ENCODE measurements at regions not wholly inside any gene's neighbourhood (a gene's known extent, or its start where the extent isn't known, plus 50 kb on each side); places are given as distances from the start of the nearest gene placed in this dataset.

DNA sequence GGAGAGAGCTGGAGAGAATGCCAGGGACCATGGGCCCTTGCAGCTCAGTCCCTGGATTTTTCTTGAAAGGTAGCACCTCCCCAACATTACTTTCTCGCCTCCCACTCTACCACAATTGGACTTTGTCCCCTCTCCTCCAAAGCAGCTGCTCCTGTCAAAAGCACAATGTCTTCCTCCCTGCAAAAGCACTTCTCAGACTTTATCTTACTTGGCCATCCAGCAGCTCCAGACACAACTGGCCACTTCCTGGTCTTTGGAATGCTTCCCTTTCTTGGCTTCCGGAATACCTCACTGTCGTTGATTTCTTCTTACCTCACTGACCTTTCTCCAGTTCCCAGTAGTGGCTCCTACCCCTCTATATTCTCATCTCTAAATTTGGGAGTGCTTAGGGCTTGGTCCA lies 134.6 kb upstream of the PROK2 start:
- no peak for DNase-seq

DNA sequence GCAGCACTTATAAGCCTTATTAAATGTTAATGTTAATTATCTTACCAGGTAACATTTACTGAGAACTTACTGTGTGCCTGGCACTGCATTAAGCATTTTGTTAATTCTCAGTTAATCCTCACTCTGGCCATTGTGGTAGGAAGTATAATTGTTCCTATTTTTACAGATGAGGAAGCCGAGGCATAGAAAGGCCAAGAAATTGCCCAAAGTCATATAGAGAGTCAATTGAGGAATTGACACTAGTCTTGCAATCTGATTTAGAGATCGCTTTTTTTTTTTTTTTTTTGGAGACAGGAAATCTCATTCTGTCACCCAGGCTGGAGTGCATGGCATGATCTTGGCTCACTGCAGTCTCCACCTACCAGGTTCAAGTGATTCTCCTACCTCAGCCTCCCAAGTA lies 132.6 kb upstream of the PROK2 start:
- no peak for DNase-seq

DNA sequence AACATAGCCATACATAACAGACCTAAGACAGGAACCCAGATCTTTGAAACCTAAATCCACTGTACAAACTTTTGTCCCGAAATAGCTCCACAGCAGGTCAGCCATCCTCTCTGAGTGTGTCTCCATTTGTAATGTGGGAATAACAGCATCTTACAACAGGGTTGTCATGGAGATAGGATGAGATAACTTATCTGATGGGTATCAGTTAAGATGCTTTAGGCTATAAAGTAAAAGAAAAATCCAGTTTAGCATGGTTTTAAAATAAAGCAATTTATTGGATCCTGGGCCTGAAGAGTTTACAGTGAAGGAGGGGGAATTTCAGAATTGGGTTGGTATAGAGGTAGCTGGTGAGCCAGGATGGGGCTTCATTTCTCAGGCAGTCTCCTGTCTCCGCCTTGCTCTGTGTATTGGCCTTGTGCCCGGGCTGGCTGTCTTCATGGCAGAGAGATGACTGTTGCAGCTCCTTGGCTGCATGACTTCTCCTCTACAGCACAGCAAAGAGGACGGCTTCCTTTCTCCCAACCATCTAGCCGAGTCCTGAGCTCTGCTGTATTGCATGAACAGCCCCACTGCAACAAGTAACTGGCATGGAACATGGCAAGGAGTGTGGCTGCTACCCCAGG lies 131.9 kb upstream of the PROK2 start:
- DNase-seq: no peak

DNA sequence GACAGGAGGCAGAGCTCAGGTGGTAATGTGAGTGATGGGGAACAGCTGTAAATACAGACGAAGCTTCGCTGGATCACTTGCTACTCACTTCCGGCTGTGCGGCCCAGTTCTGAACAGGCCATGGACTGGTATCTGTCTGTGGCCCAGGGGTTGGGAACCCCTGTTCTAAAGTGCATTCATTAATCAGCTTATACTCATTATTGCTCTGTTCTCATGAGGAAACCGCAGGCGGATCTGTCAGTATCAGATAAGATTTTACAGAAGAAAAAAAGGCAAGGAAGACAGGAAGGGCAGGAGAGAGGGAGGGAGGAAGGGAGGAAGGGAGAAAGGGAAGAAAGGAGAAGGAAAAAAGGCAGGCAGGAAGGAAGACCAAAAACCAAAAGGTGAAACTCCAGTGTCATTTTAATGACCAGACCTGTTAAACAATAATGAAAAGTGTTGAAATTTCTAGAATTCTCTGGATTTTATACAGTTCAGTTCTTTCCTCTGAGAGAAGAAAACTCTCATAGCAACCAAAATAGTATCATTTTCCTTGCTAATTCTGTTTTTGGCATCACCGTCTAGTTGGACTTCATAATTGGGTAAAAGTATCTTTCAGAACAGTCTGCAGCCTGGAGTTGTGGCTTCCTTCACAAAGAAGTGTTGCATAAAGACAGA lies 128.0 kb upstream of the PROK2 start:
- no peak for DNase-seq

DNA sequence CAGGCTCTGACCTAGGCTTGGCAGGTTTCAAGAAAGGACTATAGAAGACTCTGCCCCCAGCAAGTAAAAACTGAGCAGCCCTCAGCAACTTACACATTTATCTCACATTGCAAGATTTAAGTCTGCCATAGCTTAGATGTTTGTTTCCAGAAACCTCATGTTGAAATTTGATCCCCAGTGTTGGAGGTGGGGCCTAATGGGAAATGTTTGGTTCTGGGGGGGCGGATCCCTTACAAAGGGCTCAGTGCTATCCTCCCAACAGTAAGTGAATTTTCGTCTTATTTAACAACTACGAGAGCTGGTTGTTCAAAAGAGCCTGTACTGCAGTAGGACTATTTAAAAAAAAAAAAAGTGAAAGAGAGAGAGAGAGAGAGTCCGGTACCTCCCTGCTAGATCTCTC lies 125.2 kb upstream of the PROK2 start:
- DNase-seq: no peak

DNA sequence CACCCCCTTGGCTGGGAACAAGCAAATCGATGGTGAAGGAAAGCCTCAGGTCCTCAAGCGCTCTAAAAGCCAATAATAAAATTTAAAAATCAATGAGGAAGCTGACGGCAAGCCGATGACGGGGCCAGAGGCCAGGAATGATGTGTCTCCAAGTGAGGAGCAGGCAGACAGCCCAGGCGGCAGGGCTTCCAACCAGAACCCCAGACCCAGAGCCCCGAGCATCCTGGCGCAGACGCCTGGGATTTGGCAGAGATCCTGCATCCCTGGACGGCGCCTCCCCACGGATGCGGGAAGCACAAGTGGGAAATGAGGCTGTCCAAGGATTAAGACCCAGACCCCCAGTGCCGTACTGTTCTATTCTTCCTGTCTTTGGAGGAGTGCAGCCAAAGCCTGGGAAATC lies 123.0 kb upstream of the PROK2 start:
- no peak for DNase-seq

DNA sequence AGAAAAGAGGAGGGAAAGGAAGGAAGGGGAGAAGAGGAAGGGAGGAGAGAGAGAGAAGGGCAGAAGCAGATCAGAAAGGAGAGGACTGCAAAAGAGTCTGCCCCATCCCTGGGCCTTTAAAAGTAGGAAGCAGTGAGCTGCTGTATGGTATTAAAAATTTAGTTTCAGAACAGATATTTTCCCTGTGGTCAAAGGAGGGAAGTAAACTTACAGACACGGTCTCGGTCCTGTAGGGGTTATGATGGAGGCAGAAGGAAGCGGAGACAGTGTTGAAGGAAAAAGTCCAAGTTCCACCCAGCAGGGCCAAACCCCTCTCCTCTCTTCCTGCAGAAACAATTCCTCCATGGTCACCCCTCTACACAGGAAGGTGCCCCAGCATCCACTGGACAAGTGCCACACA lies 122.0 kb upstream of the PROK2 start:
- no peak for DNase-seq

DNA sequence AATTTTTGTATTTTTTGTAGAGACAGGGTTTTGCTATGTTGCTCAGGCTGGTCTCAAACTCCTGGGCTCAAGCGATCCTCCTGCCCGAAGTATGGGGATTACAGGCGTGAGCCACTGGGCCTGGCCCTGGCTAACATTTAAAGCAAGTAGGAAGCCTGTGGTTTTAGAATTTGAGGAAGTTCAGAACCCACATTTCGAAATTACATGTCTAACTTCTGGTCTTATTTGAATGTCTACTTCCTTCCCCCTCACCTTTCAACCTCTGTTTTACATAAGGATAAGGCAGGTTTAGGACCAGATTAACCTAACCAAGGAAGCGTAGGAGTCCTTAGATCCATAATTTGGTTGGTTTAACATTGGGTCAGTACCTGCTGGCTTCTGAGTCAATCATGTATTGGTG lies 120.5 kb upstream of the PROK2 start:
- no peak for DNase-seq

DNA sequence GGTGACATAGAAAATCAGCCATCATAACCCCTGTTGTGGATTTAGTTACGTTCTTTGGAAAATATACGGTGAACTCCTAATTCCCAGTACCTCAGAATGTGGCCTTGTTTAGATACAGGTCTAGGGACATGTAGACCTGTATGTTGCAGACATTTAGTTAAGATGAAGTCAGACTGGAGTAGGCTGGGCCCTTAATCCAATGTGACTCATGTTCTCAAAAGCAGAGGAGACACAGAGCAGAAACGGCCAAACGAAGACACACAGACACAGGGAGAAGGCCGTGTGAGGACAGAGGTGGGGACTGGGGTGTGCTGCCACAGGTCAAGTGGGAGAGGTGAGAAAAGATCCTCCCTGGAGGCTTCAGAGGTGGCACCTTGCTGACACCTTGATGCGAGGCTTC lies 119.0 kb upstream of the PROK2 start:
- no peak for DNase-seq

DNA sequence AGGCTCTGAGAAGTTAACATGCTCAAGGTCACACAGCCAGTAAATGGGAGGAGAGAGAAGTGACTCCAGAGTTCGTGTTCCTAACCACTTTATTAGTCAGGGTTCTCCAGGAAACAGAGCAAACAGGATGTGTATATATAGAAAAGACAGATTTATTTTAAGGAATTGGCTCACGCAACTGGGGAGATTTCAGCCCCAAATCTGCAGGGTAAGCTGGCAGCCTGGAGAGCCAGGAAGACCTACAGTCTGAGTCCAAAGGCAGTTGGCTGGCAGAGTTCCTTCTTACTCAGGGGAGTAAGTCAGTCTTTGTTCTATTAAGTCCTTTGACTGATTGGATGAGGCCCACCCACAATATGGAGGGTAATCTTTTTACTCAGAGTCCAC lies 118.2 kb upstream of the PROK2 start:
- no peak for DNase-seq

DNA sequence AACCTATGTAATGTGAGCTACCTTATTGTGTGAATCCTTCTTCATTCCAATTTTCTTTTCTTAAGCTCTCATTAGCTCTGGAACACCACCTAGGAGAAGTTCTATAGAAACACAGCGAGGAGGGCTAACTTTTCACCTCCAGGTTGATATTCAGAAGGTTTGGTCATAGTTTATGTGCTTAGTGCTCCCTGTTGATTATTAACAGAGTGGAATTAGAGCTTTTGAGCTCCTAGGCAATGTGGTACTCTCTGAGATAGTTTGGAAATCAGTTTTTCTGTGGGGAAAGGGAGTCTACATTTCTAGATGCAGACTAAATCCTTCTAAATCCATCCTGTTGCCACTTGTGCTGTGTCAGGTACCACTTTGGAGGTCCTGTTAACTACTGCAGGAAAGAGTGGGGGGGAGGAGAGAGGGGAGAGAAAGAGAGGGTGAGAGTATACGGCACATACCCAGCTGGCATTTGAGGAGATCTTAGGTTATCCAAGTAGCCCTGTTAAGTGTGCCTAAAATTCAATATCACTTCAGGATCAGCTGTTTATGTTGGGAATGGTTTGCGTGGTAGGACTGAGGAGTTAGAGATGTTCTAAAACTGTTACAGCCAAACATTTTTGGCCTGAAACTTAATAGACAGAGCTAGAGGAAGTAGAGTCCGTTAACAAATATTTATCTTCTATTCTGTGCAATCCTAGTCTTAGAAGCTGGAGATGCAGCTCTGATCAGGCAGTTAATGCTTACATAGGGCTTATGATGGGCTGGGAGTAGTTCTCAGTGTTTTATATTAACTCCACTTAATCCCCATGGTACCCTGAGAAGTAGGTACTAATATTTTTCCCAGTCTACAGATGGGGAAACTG lies 117.5 kb upstream of the PROK2 start:
- DNase-seq: no peak

DNA sequence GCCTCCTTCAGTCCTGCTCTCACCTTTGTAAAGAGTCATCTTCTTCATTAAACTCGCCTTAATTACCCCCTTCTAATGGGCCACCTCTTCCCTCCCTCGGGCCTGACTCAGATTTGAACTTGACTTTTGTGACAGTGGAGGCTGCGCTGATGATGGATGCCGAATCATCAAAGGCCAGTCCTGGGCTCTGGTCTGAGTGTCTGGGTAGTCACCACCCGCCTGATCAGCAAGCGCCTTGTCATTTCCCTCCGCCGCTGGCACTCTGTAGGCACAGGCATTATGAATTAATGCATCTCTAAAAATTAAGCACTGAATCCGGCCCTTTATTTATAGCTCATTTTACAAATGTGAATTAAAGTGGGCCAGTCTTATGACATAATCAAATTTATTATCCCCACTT lies 116.7 kb upstream of the PROK2 start:
- no peak for DNase-seq

DNA sequence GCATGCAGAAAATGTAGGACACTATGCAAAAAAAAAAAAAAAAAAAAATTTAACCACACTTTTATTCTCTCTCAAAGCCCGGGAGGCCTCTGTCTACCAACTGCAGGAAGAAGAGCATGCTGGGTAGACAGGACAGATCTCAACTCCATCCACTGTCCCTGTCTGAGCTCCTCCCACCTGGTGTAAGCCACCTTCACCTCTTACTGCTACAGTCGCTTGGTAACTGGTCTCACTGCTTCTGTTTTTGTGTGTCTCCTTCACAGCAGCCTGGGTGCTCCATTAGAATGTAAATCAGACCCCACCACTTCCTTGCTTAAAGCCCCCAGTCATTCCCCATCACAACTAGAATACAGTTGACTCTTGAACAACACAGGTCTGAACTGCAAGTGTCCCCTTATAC lies 115.1 kb upstream of the PROK2 start:
- DNase-seq: no peak

DNA sequence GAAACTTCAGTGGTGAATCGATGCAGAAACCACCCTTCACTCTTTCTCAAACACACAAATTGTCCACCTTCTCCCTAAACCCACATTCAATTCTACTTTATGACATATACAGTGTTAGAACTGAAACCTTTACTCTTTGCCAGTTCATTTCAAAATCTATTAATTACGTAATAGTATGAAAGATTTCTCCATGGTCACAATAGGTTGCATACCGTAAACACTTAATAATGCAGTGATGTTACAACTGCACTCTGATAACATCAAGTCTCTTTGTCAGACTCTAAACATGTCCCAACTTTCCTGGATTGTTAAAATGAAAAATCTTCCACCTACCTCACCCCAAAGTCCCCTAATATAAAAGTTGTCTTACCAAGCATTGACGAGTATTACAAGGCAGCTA lies 111.8 kb upstream of the PROK2 start:
- no peak for DNase-seq

DNA sequence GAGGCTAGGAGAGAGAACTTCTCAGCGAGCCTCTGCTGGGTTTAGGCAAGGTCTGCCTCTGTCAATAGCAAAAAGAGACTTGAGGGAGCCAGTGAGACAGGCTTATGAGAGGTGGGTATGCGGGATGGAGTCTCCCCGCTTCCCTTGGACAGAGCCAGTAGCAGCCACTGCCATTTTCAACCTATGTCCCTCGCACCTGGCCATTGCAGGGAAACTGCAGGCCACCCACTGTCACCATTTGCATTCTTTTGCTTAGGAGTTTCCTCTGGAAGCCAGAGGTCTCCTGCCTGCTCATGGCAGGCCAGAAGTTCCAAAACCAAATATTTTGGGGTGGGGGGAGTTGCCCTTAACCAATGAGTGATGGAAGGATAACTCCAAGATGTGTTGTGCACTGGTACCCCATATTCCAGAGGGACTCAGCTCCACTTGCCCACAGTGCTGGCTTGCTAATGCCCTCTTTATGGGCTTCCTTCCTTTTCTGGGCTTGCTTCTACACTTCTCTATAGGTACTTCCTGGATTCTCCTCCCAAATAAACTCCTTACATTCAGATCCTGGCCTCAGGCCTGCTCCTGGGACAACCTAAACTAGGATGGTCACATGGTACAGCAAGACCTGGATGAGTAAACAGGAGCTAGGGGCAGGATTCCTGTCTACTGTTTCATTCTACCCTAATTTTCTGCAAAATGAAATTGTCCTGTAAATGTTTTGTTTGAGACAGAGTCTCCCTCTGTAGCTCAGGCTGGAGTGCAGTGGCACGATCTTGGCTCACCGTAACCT lies 108.9 kb upstream of the PROK2 start:
- DNase-seq: no peak

DNA sequence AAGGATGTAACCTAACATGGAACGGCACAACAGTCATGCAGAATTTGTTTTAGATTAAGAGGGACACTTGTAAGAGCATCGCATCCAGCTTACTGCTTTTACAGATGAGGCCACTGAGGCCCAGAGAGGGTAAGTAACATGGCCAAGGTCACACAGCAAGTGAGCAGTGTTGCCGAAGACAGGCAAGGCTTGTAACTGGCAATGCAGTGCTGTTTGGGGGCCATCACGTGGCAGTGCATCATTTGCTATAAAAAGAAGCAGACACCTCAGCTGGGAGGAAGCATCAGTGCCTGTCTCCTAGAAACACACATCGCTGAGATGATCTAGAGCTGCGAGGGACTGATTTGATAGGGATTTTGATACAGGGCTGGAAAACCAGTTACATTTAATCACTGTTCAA lies 108.2 kb upstream of the PROK2 start:
- no peak for DNase-seq

DNA sequence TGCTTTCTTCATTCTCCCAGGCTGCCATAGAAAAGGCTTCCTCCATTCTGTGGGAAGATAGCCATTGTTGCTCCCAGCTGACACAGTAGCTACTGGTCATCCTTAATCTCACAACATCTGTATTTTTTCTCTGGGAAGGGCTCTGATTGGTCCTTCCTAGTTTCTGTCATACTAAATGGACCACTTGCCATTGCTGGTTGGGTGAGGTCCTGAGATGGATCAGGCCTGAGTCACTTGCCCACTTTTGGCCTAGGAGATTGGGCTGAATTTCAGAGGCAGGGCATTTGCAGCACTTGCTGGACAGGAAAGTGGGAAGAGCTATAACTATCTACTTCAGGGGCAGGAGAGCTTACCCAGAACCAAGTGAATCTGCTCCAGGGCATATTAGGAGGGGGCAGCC lies 106.5 kb upstream of the PROK2 start:
- no peak for DNase-seq

DNA sequence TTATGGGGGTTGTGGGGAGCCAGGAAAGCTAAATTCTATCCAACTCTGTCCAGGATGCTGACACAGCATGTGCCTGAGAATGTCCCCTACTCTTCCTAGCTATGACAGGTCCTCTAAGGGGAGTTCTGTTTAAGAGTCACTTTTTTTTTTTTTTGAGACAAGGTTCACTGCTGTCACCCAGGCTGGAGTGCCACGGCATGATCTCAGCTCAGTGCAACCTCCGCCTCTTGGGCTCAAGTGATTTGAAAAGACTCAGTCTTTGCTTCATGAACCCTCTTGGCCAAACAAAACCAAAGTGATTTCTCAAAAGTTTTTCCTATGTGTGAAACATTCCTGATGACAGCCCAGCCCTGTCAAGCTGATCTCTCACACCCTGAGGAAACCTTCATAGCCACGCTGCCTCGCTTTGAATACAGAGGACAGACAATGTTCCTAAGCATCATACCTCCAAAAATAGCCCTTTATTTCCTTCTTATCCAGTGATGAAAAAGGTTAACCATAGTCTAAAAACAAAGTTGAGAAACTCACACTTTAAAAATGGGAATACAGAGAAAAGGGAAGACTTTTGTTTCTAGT lies 105.5 kb upstream of the PROK2 start:
- no peak for DNase-seq

DNA sequence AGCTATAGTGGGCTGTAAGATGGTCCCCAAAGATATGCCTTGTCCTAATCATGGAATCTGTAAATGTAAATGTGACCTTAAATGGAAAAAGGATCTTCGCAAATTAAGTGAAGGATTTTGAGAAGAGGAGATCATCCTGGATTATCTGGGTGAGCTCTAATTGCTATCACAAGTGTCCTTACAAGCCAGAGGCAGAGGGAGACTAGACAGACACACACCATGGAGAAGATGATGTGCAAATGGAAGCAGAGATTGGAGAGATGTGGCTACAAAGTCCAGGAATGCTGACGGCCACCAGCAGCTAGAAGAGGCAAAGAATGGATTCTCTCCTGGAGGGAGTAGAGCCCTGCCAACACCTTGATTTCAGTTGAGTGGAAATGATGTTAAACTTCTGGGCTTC lies 102.3 kb upstream of the PROK2 start:
- no peak for DNase-seq

DNA sequence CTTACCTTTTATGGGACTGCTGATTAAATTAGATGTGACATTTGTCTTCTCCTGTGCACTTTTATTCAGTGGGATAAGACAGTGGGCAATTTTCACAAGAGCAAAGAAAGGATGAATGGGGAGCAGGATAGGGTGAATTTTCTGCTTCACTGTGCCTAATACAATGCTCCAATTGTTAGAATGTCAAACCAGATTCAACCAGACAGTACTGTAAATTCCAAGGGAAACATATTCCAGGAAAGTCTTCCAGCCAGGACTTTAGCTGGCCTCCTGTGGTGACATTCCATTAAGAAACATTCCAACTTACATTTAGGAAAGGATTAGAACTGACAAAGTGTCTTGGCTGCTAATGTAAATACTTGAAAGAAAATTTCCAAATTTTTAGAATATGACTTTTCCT lies 100.1 kb upstream of the PROK2 start:
- no peak for DNase-seq

DNA sequence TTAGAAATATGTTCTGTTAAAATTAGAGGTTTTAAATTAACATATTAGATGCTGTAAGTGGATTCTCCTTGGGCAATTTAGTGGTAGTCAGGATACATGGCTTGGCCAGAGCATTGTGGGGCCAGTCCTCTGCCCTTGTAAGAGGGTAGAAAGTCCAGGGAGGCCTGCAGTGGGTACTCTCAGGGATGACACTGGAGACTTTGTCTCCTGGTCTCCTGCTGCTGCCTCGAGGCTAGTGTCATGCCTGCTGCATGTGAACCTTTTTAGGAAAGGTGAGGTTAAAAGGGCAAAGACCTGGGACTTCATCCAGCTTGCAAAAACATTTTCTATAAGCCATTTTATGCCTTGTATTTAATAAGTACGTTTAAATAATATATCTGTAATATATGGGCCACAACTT lies 96.8 kb upstream of the PROK2 start:
- DNase-seq: no peak

DNA sequence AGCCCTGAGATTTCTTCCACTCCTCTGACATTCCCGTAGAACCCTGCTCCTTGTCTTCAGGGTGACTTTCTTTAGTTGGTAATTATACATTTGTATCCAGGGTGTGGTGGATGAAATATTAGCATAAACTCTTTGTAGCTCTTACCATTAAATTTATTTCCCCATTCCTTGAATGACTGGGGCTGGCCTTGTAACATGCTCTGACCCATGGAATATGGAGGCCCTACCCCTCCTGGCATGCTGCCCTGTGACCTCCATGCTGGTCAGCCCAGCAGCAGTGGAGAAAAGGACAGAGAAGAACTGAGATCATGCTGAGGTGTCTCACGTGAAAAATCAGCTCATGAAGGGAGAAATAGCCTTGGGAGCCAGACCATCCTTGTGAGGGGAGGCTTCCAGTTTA lies 96.1 kb upstream of the PROK2 start:
- DNase-seq: no peak

DNA sequence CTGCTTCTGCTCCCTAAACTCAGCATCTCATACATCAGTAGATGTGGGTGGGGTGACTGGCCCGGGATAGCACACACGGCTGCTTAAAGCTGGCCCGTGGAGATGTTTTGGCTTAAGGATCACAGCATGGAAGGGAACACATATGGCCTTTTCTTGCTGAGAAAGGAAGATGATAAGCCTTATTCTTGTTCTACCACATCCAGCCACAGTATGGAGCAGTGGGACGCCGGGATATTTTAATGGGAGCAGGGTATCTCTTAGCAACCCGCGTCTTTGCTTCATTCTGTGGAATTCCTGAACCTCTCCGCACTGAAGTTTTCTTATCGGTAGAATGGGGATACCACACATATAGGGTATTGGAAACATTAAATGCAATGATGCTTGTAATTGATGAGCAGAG lies 94.1 kb upstream of the PROK2 start:
- no peak for DNase-seq

All from activated naive CD4-positive, alpha-beta T cell treated with Interleukin-2 at 50 U/mL for 16 hours (primary cell).